Right atrium auricular region (tissue), 2 donors: ENCODE measurements at regions not wholly inside any gene's neighbourhood (a gene's known extent, or its start where the extent isn't known, plus 50 kb on each side); places are given as distances from the start of the nearest gene placed in this dataset.

ENCODE experiments used
- DNase-seq: peaks from one replicate; pipeline ENCODE4 v3.0.0-alpha.2; 2019; ENCODE audit warnings: low spot score
- H3K27ac ChIP-seq, 2 donors: fragments of 200-600 bp; sonication (generic); 1 replicate in 1 of 2; 2 replicates in 1 of 2; pipeline ENCODE4 v1.5.1; 2016 to 2019
- H3K27me3 ChIP-seq, 2 donors: fragments of 200-600 bp; sonication (generic); one replicate each; pipeline versions ENCODE4 v1.5.1 to v1.6.0; 2017 to 2019
- H3K36me3 ChIP-seq: fragments of 200-600 bp; sonication (generic); one replicate; pipeline ENCODE4 v1.5.1; 2016
- H3K4me1 ChIP-seq, 2 donors: fragments of 200-600 bp; sonication (generic); one replicate each; pipeline versions ENCODE4 v1.5.1 to v1.6.0; 2017 to 2019
- H3K4me3 ChIP-seq, 2 donors: fragments of 200-600 bp; sonication (generic); 1 replicate in 1 of 2; 2 replicates in 1 of 2; pipeline ENCODE4 v1.5.1; 2017 to 2019; ENCODE audit warnings: mild to moderate bottlenecking in 1 of 2, moderate library complexity in 1 of 2
- H3K9me3 ChIP-seq, 2 donors: fragments of 200-600 bp; sonication (generic); one replicate each; pipeline ENCODE4 v1.5.1; 2019
- TF ChIP-seq, protein P1 (sequence below), 2 donors: fragments of 200-600 bp; sonication (generic); IDR thresholded peaks; one replicate each; pipeline ENCODE4 v1.5.1; 2019; ENCODE audit warnings: antibody characterized with exemption in 2 of 2

DNA sequence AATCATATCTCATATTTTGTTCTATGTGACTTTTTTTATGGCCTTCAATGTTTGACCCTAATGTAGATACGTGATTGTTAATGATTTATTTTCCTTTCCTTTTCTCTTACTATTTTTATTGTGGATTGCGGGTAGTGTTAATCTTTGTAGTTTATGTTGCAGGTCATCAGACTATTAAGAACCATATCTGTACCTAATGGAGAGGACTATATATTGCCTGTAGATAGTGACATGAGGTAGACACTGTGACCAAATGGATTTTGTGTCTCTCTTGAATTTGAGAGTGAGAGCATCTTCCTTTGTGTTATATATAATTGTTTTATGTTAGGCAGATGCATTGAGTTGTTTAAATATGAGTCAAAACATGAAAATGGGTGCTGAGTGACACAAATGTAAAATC, 543.4 kb upstream of the MGAT4C start:
- DNase-seq: no peak
- Histone ChIP-seq H3K27ac (no peak overlapping the region), H3K36me3 (no peaks in the 10 kb centered on the region), H3K4me1 (no peaks in the 10 kb centered on the region), H3K27me3 (no peaks in the 10 kb centered on the region), H3K9me3 (no peaks in the 10 kb centered on the region), H3K4me3 (no peak overlapping the region)
- TF ChIP-seq, protein P1, sequence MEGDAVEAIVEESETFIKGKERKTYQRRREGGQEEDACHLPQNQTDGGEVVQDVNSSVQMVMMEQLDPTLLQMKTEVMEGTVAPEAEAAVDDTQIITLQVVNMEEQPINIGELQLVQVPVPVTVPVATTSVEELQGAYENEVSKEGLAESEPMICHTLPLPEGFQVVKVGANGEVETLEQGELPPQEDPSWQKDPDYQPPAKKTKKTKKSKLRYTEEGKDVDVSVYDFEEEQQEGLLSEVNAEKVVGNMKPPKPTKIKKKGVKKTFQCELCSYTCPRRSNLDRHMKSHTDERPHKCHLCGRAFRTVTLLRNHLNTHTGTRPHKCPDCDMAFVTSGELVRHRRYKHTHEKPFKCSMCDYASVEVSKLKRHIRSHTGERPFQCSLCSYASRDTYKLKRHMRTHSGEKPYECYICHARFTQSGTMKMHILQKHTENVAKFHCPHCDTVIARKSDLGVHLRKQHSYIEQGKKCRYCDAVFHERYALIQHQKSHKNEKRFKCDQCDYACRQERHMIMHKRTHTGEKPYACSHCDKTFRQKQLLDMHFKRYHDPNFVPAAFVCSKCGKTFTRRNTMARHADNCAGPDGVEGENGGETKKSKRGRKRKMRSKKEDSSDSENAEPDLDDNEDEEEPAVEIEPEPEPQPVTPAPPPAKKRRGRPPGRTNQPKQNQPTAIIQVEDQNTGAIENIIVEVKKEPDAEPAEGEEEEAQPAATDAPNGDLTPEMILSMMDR (IDR thresholded peaks at IDR 0.05): no peak

DNA sequence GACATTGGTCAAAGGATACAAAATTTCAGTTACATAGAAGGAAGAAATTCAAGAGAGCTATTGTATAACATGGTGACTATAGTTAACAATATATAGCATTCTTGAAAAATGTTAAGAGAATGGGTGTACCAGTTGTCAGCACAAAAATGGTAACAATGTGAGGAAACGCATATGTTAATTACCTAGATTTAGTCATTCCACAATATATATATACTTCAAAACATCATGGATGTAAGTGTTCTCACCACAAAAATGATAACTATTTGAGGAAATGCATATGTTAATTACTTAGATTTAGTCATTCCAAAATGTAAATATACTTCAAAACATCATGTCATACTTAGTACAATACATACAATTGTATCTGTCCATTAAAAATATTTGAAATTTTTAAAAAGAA, 540.4 kb upstream of the MGAT4C start:
- TF ChIP-seq, protein P1 (IDR thresholded peaks at IDR 0.05): no peak
- no peak for DNase-seq
- no peak overlapping the region for H3K4me3 ChIP-seq
- no peaks in the 10 kb centered on the region for H3K9me3 ChIP-seq
- no peaks in the 10 kb centered on the region for H3K27me3 ChIP-seq
- no peaks in the 10 kb centered on the region for H3K36me3 ChIP-seq
- H3K27ac ChIP-seq: no peak overlapping the region
- no peaks in the 10 kb centered on the region for H3K4me1 ChIP-seq

DNA sequence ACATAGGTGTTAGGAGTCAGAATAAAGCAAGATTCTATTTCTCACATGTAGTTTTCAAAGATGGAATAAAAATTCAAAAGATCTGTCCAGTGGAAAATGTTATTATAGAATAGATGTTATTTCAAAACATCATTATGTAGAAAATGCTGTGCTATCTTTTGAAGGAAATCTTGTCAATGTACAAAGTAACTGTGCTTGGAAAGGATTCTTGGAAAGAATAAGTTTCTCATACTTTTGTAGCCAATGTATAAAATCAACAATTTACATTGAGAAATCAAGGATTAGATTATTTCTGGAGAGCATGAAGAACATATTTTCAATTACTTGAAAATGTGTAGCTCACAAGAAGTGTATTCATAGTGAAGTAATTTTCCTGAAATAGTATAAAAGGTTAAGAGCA, 532.5 kb upstream of the MGAT4C start:
- TF ChIP-seq, protein P1 (IDR thresholded peaks at IDR 0.05): no peak
- Histone ChIP-seq H3K36me3 (no peaks in the 10 kb centered on the region), H3K27ac (no peak overlapping the region), H3K4me3 (no peak overlapping the region), H3K4me1 (no peaks in the 10 kb centered on the region), H3K9me3 (no peaks in the 10 kb centered on the region), H3K27me3 (no peaks in the 10 kb centered on the region)
- DNase-seq: no peak

DNA sequence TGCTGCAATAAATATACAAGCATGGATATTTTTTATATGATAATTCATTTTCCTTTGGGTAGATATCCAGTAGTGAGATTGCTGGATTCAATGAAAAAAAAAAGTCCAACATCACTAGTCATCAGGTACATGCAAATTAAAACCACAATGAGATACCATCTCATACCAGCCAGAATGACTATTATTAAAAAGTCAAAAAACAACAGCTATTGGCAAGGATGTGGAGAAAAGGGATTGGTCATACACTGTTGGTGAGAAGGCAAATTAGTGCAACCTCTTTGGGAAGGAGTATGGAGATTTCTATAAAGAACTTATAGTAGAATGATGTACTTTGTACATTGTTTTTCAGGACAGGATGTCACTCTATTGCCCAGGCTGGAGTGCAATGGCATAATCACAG, 531.2 kb upstream of the MGAT4C start:
- DNase-seq: no peak
- Histone ChIP-seq H3K36me3 (no peaks in the 10 kb centered on the region), H3K4me1 (no peaks in the 10 kb centered on the region), H3K27me3 (no peaks in the 10 kb centered on the region), H3K9me3 (no peaks in the 10 kb centered on the region), H3K4me3 (no peak overlapping the region), H3K27ac (no peak overlapping the region)
- TF ChIP-seq, protein P1 (IDR thresholded peaks at IDR 0.05): no peak

DNA sequence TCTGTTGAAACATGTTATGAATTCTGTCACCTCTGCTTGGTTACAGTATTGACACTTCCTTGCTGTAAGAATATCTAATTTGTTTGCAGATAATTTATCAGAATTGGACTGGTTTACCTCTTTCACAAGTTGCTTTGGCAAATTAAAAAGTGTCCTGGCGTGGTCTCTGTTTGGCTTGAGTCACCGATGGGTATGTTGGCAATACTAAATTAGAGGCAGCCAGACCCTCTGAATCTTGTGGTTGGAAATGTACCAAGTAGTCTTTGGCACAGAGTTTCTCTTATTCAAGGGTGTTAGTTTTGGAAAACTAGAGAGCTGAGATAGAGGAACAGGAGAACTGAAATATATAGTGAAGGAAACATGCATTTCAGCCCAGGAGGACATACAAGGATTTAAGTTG, 521.1 kb upstream of the MGAT4C start:
- Histone ChIP-seq H3K9me3 (no peaks in the 10 kb centered on the region), H3K27me3 (no peaks in the 10 kb centered on the region), H3K27ac (no peak overlapping the region), H3K4me1 (no peaks in the 10 kb centered on the region), H3K4me3 (no peak overlapping the region), H3K36me3 (no peaks in the 10 kb centered on the region)
- DNase-seq: no peak
- TF ChIP-seq, protein P1 (IDR thresholded peaks at IDR 0.05): no peak

DNA sequence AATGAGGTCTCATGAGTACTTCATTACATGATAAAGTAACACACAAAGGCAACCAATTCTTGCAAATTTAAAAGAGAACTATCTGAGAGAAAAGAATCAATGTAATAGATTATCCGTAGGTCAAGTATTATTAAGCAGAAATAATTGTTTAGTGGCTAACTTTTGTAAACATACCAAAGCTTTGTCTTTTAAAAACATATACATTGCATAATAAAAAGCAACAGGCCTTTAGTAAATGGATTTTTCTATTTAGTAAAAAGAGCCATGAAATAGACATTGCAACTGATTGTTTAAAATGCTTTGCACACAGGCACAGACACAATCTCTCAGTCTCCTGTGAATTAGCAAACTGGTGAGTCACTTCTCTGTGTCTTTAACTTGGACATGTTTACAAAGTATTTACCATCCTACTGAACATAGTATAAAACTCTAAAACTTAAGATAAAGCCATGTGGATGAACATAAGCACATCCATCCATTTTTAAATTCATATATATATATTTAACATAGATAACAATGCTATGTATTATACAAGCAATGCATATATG, 518.7 kb upstream of the MGAT4C start:
- no peaks in the 10 kb centered on the region for H3K4me1 ChIP-seq
- H3K36me3 ChIP-seq: no peaks in the 10 kb centered on the region
- TF ChIP-seq, protein P1 (IDR thresholded peaks at IDR 0.05): no peak
- H3K4me3 ChIP-seq: no peak overlapping the region
- H3K27me3 ChIP-seq: no peaks in the 10 kb centered on the region
- no peak overlapping the region for H3K27ac ChIP-seq
- H3K9me3 ChIP-seq: no peaks in the 10 kb centered on the region
- no peak for DNase-seq
